ENCODE measurements at regions not wholly inside any gene's neighbourhood (a gene's known extent, or its start where the extent isn't known, plus 50 kb on each side); places are given as distances from the start of the nearest gene placed in this dataset.
A peak's percentile ranks its signal among the peaks of the same experiment; 100 is the strongest.

DNA sequence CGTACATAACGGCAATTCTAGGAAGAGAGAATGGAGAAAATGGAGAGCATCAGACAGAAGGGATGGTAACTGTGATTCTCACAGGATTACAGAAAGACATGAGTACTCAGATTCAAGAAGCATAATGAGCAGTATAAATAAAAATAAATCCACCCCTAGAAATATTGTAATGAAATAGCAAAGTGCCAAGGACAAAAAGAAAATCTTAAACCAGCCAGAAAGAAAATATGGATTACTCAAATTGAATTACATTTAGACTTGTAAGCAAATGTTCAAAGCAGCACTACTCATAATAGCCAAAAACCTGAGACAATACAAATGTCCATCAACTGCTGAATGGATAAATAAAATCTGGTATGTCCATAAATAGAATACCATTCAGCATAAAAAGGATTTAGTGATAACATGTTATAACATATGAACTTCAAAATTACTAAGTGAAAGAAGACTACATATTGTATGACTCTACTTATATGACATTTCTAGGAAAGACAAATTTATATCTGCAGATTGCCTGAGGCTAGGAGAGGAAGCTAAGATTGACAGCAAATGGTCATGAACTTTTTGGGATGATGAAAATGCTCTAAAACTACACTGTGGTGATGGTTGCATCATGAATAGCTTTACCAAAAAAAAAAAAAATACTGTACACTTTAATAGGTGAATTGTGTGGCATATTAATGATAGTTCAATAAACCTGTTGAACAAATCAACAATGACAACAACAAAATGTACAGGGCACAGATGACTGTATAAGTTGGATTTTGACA is 63.4 kb upstream of the SPTBN1 start:
- no peak for DNase-seq

DNA sequence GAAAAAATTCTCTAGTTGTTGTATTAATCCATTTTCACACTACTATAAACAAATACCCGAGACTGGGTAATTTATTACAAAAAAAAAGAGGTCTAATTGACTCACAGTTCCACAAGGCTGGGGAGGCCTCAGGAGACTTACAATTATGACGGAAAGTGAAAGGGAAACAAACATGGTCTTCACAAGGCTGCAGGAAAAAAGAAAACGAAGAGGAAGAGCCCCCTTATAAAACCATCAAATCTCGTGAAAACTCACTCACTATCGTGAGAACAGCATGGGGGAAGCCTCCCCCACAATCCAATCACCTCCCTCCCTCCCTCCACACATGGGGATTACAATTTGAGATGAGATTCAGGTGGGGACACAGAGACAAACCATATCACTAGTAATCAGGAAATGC is 61.7 kb upstream of the SPTBN1 start:
- DNase-seq = no peak

DNA sequence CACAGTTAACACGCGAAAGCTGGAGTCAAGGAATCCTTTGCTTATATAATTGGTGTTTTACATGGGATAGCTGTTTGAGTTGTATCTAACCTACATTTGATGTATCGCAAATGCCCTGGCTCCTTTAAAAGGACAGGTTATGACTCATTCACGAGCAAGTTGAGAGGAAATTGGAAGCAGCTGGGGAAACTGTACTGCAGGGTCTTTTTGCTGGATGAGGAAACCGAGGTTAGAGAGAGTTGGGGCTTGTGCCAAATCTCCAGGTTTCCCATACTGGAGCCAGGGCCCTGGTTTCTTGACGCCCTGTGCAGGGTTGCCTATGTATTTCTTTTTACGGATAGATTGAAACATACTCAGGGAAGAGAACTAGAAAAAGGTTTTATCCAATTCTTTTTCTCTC is 60.0 kb upstream of the SPTBN1 start:
- DNase-seq = no peak

DNA sequence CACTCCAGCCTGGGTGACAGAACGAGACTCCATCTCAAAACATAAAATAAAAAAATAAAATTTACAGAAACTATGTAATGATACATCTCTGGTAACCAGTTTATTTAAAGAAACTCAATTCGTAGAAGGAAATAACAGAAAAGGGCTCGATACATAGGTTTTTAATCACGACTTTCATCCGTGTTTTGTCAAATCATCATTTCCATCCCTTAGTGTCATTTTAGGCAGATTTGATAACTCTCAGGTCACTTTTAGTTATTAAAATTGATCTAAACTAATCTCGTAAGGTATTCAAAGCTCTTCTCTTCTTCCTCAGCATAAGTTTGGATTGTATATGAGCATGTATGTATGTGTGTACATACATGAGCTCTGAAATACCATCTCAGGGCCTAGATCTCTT is 59.3 kb upstream of the SPTBN1 start:
- no peak for DNase-seq

DNA sequence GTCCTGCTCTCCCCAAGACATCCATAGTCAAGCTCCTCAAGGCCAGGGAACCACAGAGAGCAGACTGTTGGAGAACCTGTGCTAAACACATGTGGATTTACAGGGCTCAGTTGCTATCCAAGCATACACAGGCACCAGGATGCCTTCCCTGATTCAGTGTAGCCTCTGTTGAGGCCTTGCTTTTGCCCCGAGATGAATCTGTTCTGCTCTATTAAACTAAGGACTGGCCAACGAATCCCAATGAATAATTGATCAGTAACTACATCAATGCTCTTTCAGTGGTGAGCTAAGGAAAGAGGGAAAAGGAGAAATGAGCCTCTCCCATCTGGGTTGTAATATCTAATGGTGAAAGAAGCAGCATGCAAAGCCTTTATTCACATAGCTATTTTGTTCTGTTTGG is 58.7 kb upstream of the SPTBN1 start:
- DNase-seq = no peak

DNA sequence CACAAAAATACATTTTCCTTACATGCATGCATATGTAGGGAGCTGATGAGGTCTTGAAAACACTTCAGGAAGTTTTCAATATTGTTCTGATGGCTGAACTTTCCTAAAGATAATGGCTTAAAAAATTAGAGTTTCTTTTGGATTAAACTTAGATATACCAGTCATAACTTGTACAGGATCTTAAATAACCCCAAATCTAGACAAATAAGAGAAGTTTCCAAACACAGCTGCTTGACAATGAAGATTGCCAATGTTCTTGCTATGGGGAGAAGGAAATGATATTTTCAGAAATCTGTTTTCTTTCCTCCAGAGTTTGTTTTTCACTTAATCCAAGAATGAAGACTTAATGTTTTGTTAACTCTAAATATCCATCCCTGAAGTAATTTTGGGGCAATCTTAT is 54.6 kb upstream of the SPTBN1 start:
- no peak for DNase-seq

DNA sequence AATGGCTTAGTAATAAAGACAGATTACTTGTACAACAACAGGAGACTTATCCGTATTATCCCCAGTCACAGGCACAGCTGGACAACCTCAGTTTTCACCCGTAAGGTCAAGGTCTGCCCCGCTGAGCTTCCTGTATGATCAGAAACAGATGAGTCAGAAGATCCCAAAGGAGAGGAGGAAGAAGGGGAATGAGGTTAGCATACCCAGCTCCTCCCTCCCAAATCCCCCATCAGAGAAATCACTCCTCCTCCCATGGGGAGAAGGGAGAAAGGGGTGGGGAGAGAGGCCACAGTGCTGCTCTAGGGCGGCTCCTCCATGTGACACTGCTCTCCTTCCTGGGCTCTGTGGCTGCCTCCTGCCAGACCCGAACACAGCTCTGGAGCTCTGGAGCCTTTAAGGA is 53.8 kb upstream of the SPTBN1 start:
- DNase-seq = peak; percentile 7

DNA sequence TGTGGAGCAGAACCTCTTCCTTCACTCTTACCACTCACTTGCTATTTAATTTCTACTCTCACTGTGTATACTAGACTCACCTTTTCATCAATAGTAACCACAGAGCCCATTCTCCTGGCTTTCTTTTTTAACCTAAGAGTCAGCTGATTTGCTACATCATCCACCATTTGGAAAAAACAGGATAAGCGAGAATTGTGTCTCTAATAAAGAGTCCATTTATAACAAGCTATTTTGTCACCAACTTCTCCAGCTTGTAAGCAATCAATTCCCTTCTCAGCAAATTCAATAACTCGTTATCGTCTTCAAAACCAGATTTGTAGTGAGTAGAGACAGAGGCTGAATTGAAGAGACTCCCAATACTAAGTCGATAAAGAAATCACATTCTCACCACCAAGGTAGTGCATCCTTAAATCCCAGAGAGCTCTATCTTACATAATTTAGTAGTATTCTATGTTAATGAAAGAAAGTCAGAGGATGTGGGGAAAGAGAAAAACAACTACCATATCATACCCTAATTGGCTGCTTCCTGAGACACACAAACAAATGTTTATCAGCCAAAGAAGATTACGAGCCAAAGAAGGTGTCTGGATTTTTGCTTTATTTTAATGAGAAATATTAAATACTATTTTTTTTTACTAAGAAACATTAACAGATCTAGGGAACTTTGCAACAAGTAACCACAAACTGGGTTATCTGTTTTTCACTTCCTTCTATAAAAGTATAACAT is 52.5 kb upstream of the SPTBN1 start:
- no peak for DNase-seq

DNA sequence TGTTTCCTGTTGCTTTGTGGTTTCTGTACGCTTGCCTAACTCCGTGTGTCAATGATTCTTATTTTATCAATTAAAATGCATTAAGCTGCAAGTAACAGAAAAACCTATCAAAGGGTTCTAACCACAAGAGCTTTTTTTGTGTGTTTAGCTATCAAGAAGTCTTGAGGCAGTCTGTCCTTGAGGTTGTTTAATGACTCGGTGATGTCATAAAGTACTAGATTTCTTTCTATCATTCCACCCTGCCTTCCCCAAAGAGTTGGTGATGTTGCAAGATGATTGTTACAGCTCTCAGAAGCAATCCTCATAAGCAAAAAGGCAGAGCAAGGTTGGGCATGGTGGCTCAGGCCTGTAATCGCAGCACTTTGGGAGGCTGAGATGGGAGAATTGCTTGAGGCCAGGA is 51.9 kb upstream of the SPTBN1 start:
- peak; percentile 26 for DNase-seq

DNA sequence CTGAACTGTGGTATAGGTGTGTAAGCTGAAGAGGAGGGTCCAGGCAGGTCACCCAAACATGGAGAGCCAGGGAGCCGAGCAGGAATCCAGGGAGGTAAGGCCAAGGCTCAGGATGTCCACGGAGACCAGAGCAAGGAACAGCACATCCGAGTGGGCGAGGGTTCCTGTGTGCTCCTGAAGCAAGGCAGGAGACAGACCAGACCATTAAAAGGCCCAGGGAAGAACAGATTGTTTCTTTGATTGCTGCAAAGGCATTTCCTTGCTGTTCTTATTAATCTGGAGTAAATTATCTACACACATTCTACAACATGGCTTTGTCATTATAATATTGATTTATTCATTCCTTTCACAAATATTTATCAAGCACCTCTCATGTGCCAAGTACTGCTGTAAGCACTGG is 50.1 kb upstream of the SPTBN1 start:
- no peak for DNase-seq
